ENCODE measurements at regions not wholly inside any gene's neighbourhood (a gene's known extent, or its start where the extent isn't known, plus 50 kb on each side); places are given as distances from the start of the nearest gene placed in this dataset.

GRCh38 chr9:1713841-1714240 lies 301.3 kb upstream of the SMARCA2 start:
- no peak for TF ChIP-seq REST (IDR thresholded peaks at IDR 0.05)
- no peak for TF ChIP-seq ATF3 (IDR thresholded peaks at IDR 0.05)
- no peak for TF ChIP-seq TAF1 (conservative IDR thresholded peaks at IDR 0.05)
- TF ChIP-seq YY1 (IDR thresholded peaks at IDR 0.05), result no peak
- no peak for TF ChIP-seq CTCF (IDR thresholded peaks at IDR 0.05; ENCODE audit: low read depth, low read length, missing input control)
- no peak for TF ChIP-seq RXRA (IDR thresholded peaks at IDR 0.05)
- TF ChIP-seq MAX (IDR thresholded peaks at IDR 0.05), result no peak

All from liver (tissue), 3 donors.